ENCODE measurements at regions not wholly inside any gene's neighbourhood (a gene's known extent, or its start where the extent isn't known, plus 50 kb on each side); places are given as distances from the start of the nearest gene placed in this dataset.

DNA sequence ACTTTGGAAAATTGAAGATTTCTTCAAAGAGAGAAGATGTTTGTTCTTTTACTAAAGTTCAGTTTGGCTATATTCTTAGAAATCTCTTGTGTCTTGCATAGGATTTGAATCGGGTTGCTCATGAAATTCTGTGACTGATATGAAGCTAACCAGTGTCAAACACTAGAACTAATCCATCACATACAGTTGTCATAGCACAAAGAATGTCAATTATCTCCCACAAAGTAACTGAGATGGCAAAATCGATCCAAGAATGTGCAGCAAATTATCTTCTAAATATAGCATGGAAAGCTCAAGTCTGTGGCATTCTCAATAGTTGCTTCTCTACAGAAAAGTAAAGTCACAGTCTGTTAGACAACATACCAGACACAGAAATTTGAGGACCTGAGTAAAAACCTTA lies 768.1 kb upstream of the LRRN3 start:
- H3K4me3 ChIP-seq (ENCODE audit: low read depth, low read length): no peak overlapping the region
- no peak overlapping the region for H3K9ac ChIP-seq
- no peaks in the 10 kb centered on the region for H3K4me1 ChIP-seq
- no peaks in the 10 kb centered on the region for H3K27me3 ChIP-seq (ENCODE audit: control insufficient read depth, insufficient read depth, low read length)
- TF ChIP-seq, protein P1, sequence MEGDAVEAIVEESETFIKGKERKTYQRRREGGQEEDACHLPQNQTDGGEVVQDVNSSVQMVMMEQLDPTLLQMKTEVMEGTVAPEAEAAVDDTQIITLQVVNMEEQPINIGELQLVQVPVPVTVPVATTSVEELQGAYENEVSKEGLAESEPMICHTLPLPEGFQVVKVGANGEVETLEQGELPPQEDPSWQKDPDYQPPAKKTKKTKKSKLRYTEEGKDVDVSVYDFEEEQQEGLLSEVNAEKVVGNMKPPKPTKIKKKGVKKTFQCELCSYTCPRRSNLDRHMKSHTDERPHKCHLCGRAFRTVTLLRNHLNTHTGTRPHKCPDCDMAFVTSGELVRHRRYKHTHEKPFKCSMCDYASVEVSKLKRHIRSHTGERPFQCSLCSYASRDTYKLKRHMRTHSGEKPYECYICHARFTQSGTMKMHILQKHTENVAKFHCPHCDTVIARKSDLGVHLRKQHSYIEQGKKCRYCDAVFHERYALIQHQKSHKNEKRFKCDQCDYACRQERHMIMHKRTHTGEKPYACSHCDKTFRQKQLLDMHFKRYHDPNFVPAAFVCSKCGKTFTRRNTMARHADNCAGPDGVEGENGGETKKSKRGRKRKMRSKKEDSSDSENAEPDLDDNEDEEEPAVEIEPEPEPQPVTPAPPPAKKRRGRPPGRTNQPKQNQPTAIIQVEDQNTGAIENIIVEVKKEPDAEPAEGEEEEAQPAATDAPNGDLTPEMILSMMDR (IDR thresholded peaks at IDR 0.05): no peak
- no peak overlapping the region for H2AFZ ChIP-seq
- H3K4me2 ChIP-seq (ENCODE audit: low read length): no peak overlapping the region
- no peaks in the 10 kb centered on the region for H3K9me3 ChIP-seq (ENCODE audit: control insufficient read depth, low read length)
- H3K79me2 ChIP-seq: no peaks in the 10 kb centered on the region
- H3K36me3 ChIP-seq (ENCODE audit: control insufficient read depth, insufficient read depth, low read length): peaks cover 2% of the 10 kb centered on the region
- no peak overlapping the region for H3K27ac ChIP-seq

DNA sequence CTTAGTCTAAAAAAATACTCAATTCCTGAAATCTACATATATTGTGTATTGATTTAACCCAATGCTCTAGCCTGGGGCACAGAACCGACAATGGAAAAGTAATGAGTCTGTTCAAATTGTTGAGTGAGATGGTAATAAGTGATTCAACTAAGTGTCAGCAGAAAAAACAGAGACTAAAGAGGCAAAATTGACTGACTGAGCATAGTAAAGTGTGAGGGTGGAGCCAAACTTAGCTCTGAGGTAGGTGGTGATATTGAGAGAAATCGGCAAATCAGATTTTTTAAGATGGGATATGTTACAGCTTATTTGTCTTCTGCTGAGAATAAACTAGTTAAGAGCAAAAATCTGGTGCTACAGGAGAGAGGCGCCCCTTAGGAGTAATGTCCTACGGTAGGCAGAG lies 764.0 kb upstream of the LRRN3 start:
- TF ChIP-seq, protein P1 (IDR thresholded peaks at IDR 0.05): no peak

DNA sequence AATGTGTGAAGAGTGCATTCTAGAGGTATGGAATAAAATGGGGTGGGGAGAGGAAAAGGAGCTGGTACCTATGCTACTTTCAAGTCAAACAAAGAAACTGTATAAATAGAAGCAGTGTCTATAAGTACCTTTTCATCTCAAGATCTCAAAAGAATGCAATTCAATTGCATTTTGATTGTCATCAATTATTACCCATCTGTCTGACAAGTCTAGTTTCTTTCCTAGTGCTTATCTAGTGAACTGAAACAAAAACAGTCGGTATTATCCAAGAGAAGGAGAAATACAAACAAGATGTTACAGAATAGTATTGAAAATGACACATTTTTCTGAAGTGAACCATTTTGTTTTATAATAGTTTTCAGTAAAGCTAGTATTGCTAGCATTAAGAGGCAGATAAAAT lies 754.5 kb upstream of the LRRN3 start:
- H2AFZ ChIP-seq: no peak overlapping the region
- no peak overlapping the region for H3K9ac ChIP-seq
- TF ChIP-seq, protein P1 (IDR thresholded peaks at IDR 0.05): no peak
- H3K4me1 ChIP-seq: no peaks in the 10 kb centered on the region
- H3K4me3 ChIP-seq (ENCODE audit: low read depth, low read length): no peak overlapping the region
- H3K79me2 ChIP-seq: no peaks in the 10 kb centered on the region
- H3K27ac ChIP-seq: no peak overlapping the region
- H3K27me3 ChIP-seq (ENCODE audit: control insufficient read depth, insufficient read depth, low read length): no peaks in the 10 kb centered on the region
- no peaks in the 10 kb centered on the region for H3K9me3 ChIP-seq (ENCODE audit: control insufficient read depth, low read length)
- H3K36me3 ChIP-seq (ENCODE audit: control insufficient read depth, insufficient read depth, low read length): no peaks in the 10 kb centered on the region
- H3K4me2 ChIP-seq (ENCODE audit: low read length): no peak overlapping the region

More for the DNA sequence above, 764.0 kb upstream of the LRRN3 start:
- Histone ChIP-seq H3K36me3 (ENCODE audit: control insufficient read depth, insufficient read depth, low read length) (no peaks in the 10 kb centered on the region), H3K27ac (no peak overlapping the region), H3K79me2 (no peaks in the 10 kb centered on the region), H3K9ac (no peak overlapping the region), H3K4me2 (ENCODE audit: low read length) (no peak overlapping the region), H3K4me3 (ENCODE audit: low read depth, low read length) (no peak overlapping the region), H3K27me3 (ENCODE audit: control insufficient read depth, insufficient read depth, low read length) (no peaks in the 10 kb centered on the region), H3K4me1 (no peaks in the 10 kb centered on the region), H2AFZ (no peak overlapping the region), H3K9me3 (ENCODE audit: control insufficient read depth, low read length) (no peaks in the 10 kb centered on the region)

DNA sequence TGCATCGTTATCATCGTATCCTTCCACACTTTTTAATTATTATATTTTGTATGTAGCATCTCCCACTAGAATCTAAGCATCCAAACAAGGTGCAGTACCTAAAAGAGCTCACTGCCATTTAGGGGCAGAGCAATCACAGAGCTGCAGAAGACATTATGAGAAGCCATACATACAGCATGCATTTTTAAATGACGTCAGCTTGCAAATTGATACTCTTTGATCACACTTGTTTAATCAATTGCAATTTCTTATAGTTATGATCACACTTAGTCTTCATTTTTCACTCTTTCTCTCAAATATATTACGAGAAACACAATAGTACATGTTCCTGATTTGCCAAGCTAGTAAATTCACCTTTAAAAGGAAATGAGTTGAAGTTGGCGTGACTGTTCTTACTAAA lies 753.3 kb upstream of the LRRN3 start:
- no peaks in the 10 kb centered on the region for H3K9me3 ChIP-seq (ENCODE audit: control insufficient read depth, low read length)
- H3K9ac ChIP-seq: no peak overlapping the region
- TF ChIP-seq, protein P1 (IDR thresholded peaks at IDR 0.05): no peak
- H3K4me3 ChIP-seq (ENCODE audit: low read depth, low read length): no peak overlapping the region
- H3K4me1 ChIP-seq: no peaks in the 10 kb centered on the region
- H2AFZ ChIP-seq: no peak overlapping the region
- H3K27ac ChIP-seq: no peak overlapping the region
- H3K36me3 ChIP-seq (ENCODE audit: control insufficient read depth, insufficient read depth, low read length): no peaks in the 10 kb centered on the region
- no peaks in the 10 kb centered on the region for H3K27me3 ChIP-seq (ENCODE audit: control insufficient read depth, insufficient read depth, low read length)
- no peak overlapping the region for H3K4me2 ChIP-seq (ENCODE audit: low read length)
- H3K79me2 ChIP-seq: no peaks in the 10 kb centered on the region

DNA sequence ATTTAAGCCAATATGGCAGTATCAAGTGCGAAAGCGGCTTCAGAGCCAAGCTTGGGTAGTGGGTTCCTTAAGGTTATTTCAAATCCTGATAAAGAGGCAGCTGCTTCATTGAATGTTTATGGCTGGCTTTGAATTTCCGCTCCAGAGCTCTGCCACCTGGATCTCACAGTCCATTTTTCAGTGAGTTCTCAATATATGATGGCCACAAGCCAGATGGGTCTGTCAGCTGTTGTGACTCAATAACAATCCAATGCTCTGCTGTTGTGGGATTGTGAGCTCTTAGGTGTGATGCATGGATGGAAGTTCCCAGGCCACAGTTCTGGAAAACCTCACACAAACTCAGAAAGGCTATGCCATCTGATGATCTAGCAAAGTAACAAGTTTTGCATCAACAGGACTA lies 743.8 kb upstream of the LRRN3 start:
- TF ChIP-seq, protein P1 (IDR thresholded peaks at IDR 0.05): no peak

More for the DNA sequence above, 743.8 kb upstream of the LRRN3 start:
- Histone ChIP-seq H3K9ac (no peak overlapping the region), H3K4me2 (ENCODE audit: low read length) (no peak overlapping the region), H3K9me3 (ENCODE audit: control insufficient read depth, low read length) (no peaks in the 10 kb centered on the region), H3K4me3 (ENCODE audit: low read depth, low read length) (no peak overlapping the region), H3K27ac (no peak overlapping the region), H2AFZ (no peak overlapping the region), H3K4me1 (no peaks in the 10 kb centered on the region), H3K27me3 (ENCODE audit: control insufficient read depth, insufficient read depth, low read length) (no peaks in the 10 kb centered on the region), H3K79me2 (no peaks in the 10 kb centered on the region), H3K36me3 (ENCODE audit: control insufficient read depth, insufficient read depth, low read length) (no peaks in the 10 kb centered on the region)
